Suprapubic skin (tissue), 4 donors: ENCODE measurements at regions not wholly inside any gene's neighbourhood (a gene's known extent, or its start where the extent isn't known, plus 50 kb on each side); places are given as distances from the start of the nearest gene placed in this dataset.

Source experiments
- DNase-seq, 2 donors: peaks; one replicate each; pipeline ENCODE4 v3.0.0-alpha.2; 2019; ENCODE audit warnings: low spot score in 2 of 2
- H3K27ac ChIP-seq: fragments of 200-600 bp; sonication (generic); one replicate; pipeline ENCODE4 v1.5.1; 2019
- H3K27me3 ChIP-seq: fragments of 200-600 bp; sonication (generic); one replicate; pipeline ENCODE4 v1.5.1; 2019
- H3K36me3 ChIP-seq: fragments of 200-600 bp; sonication (generic); one replicate; pipeline ENCODE4 v1.5.1; 2019
- H3K4me1 ChIP-seq: fragments of 200-600 bp; sonication (generic); one replicate; pipeline ENCODE4 v1.5.1; 2019
- H3K4me3 ChIP-seq: fragments of 200-600 bp; sonication (generic); one replicate; pipeline ENCODE4 v1.5.1; 2019; ENCODE audit warnings: mild to moderate bottlenecking
- H3K9me3 ChIP-seq: fragments of 200-600 bp; sonication (generic); one replicate; pipeline ENCODE4 v1.5.1; 2019
- EP300 ChIP-seq: sonication (generic); formaldehyde crosslinking; IDR thresholded peaks from one replicate; pipeline ENCODE4 v1.6.1; 2017; ENCODE audit warnings: antibody characterized with exemption
- POLR2A ChIP-seq, 2 donors: fragments of 450-650 bp; IDR thresholded peaks; one replicate each; pipeline ENCODE4 v1.6.1; 2017; ENCODE audit warnings: antibody characterized with exemption in 2 of 2, mild to moderate bottlenecking in 2 of 2, moderate library complexity in 2 of 2
- POLR2AphosphoS5 ChIP-seq, 3 donors: sonication (generic); formaldehyde crosslinking; IDR thresholded peaks; one replicate each; pipeline ENCODE4 v1.6.1; 2017; ENCODE audit warnings: antibody characterized with exemption in 3 of 3
- WGBS: methylation state at CpG from one replicate; pipeline ENCODE4 v1.1.5; 2018; 5-methylcytosine and 5-hydroxymethylcytosine counted together
- TF ChIP-seq, protein P1 (sequence below), 2 donors: fragments of 200-600 bp in 1 of 2; fragments of 450-650 bp in 1 of 2; sonication (generic) in 1 of 2; IDR thresholded peaks; one replicate each; pipeline ENCODE4 v1.5.1; 2016 to 2019; ENCODE audit warnings: antibody characterized with exemption in 2 of 2, mild to moderate bottlenecking in 1 of 2, moderate library complexity in 1 of 2

DNA sequence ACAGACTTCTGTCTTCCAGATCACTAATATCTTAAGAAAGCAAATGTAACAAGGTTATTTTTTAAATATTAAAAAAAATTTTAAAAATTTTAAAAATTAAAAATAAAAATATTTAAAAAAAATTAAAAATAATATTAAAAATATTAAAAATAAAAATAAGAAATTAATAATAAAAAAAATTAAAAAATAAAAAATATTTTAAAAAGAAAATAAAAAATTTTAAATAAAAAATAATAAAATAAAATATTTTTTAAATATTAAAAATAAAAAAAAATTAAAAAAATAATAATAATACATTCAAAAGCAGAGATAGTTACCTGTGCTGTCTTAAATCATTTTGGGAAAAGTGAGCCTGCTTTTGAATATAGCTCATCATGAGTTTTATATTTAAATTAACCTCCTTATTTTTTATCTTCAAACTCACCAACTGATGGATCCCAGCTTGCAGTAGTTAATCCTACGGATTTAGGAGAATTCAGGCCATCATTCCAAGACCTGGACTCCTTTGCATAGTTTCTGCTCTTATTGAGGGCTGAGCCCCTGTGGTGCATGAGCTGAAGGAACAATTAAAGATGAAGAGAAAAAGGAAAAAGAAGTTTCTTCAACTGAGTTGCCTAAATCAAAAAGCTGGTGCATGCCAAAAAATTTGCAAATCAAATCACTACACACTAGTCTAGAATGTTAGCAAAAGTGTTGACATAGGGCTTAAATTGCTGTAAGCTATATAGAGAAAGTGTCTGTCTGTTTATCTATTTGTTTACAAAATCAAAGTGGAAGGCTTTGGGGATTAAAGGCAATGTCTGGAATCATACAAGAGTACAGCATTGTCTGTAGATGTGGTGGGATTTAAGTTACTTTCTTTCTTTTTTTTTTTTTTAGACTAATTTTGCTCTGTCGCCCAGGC is 50.5 kb upstream of the ZNF438 start:
- TF ChIP-seq, protein P1, sequence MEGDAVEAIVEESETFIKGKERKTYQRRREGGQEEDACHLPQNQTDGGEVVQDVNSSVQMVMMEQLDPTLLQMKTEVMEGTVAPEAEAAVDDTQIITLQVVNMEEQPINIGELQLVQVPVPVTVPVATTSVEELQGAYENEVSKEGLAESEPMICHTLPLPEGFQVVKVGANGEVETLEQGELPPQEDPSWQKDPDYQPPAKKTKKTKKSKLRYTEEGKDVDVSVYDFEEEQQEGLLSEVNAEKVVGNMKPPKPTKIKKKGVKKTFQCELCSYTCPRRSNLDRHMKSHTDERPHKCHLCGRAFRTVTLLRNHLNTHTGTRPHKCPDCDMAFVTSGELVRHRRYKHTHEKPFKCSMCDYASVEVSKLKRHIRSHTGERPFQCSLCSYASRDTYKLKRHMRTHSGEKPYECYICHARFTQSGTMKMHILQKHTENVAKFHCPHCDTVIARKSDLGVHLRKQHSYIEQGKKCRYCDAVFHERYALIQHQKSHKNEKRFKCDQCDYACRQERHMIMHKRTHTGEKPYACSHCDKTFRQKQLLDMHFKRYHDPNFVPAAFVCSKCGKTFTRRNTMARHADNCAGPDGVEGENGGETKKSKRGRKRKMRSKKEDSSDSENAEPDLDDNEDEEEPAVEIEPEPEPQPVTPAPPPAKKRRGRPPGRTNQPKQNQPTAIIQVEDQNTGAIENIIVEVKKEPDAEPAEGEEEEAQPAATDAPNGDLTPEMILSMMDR (IDR thresholded peaks at IDR 0.05), result no peak
- TF ChIP-seq EP300, result no peak
- TF ChIP-seq POLR2AphosphoS5 (IDR thresholded peaks at IDR 0.05), result no peak
- TF ChIP-seq POLR2A (IDR thresholded peaks at IDR 0.05), result no peak
- Histone ChIP-seq H3K4me3 (no peak overlapping the region), H3K9me3 (no peaks in the 10 kb centered on the region), H3K36me3 (no peaks in the 10 kb centered on the region), H3K27me3 (no peaks in the 10 kb centered on the region), H3K27ac (no peak overlapping the region), H3K4me1 (no peaks in the 10 kb centered on the region)
- DNase-seq, result no peak
- WGBS, result 93% methylated on average over 2 of the region's 2 CpGs

- Histone ChIP-seq H3K27ac (no peak overlapping the region), H3K36me3 (no peaks in the 10 kb centered on the region), H3K9me3 (no peaks in the 10 kb centered on the region), H3K4me3 (no peak overlapping the region), H3K27me3 (no peaks in the 10 kb centered on the region), H3K4me1 (no peaks in the 10 kb centered on the region)
- no peak for TF ChIP-seq POLR2AphosphoS5 (IDR thresholded peaks at IDR 0.05)
- TF ChIP-seq EP300, result no peak
- TF ChIP-seq POLR2A (IDR thresholded peaks at IDR 0.05), result no peak
- TF ChIP-seq, protein P1 (IDR thresholded peaks at IDR 0.05), result peak in 1 of 2 donors; percentile 31
- DNase-seq, result no peak
- WGBS, result 57% methylated on average over 6 of the region's 6 CpGs
Measured at GRCh38 chr10:31083765-31084184, 52.1 kb upstream of the ZNF438 start.

GRCh38 chr10:31087011-31087410 is 55.3 kb upstream of the ZNF438 start:
- H3K4me3 ChIP-seq, result no peak overlapping the region
- H3K9me3 ChIP-seq, result no peaks in the 10 kb centered on the region
- no peak overlapping the region for H3K27ac ChIP-seq
- H3K36me3 ChIP-seq, result no peaks in the 10 kb centered on the region
- TF ChIP-seq POLR2A (IDR thresholded peaks at IDR 0.05), result no peak
- TF ChIP-seq, protein P1 (IDR thresholded peaks at IDR 0.05), result no peak
- TF ChIP-seq POLR2AphosphoS5 (IDR thresholded peaks at IDR 0.05), result no peak
- TF ChIP-seq EP300, result no peak
- H3K4me1 ChIP-seq, result no peaks in the 10 kb centered on the region
- WGBS, result 87% methylated on average over 3 of the region's 3 CpGs
- no peak for DNase-seq
- no peaks in the 10 kb centered on the region for H3K27me3 ChIP-seq

DNA sequence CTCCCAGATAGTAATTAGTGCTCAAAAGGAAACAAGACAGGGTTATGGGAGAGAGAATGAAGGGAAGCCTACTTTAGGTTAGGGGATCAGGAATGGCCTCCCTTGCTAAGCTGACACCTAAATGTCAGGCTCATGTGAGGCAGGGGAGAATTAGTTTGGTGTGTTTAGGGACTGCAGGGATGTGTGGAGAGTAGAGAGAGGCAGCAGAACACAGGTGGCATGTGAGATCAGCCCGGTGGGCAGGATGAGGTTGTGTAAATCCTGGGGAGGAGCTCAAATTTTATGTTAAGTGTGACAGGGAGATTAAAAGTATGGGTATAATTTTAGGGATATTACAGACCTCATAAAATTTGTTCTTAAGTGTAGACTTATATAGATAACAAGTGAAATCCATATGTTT is 56.2 kb upstream of the ZNF438 start:
- H3K27ac ChIP-seq, result no peak overlapping the region
- no peaks in the 10 kb centered on the region for H3K36me3 ChIP-seq
- WGBS, result 79% methylated on average over 1 of the region's 1 CpG
- H3K27me3 ChIP-seq, result no peaks in the 10 kb centered on the region
- H3K4me1 ChIP-seq, result no peaks in the 10 kb centered on the region
- DNase-seq, result no peak
- no peak for TF ChIP-seq EP300
- TF ChIP-seq POLR2A (IDR thresholded peaks at IDR 0.05), result no peak
- TF ChIP-seq, protein P1 (IDR thresholded peaks at IDR 0.05), result no peak
- no peak overlapping the region for H3K4me3 ChIP-seq
- H3K9me3 ChIP-seq, result no peaks in the 10 kb centered on the region

- Histone ChIP-seq H3K4me1 (no peaks in the 10 kb centered on the region), H3K4me3 (no peak overlapping the region), H3K36me3 (no peaks in the 10 kb centered on the region), H3K27ac (no peak overlapping the region), H3K9me3 (no peaks in the 10 kb centered on the region), H3K27me3 (no peaks in the 10 kb centered on the region)
- TF ChIP-seq EP300, result no peak
- TF ChIP-seq POLR2A (IDR thresholded peaks at IDR 0.05), result no peak
- TF ChIP-seq, protein P1 (IDR thresholded peaks at IDR 0.05), result no peak
- TF ChIP-seq POLR2AphosphoS5 (IDR thresholded peaks at IDR 0.05), result no peak
- WGBS, result 89% methylated on average over 4 of the region's 4 CpGs
- DNase-seq, result no peak
Measured at GRCh38 chr10:31090894-31091607, 59.4 kb upstream of the ZNF438 start.
